T-helper 17 cell (primary cell): ENCODE measurements at regions not wholly inside any gene's neighbourhood (a gene's known extent, or its start where the extent isn't known, plus 50 kb on each side); places are given as distances from the start of the nearest gene placed in this dataset.

ENCODE experiments used
- ATAC-seq: fragments of 150-1000 bp; cut with Tn5 transposase; 2 replicates; pipeline ENCODE4 v1.10.0; 2021; ENCODE audit warnings: mild to moderate bottlenecking, moderate library complexity
- DNase-seq, 3 donors: peaks; one replicate each; pipeline versions ENCODE4 v3.0.0 to v3.0.0-alpha.2; 2020 to 2021
- H3K9me3 ChIP-seq: one replicate; pipeline ENCODE4 v1.7.0; 2013; ENCODE audit warnings: low read length, mild to moderate bottlenecking; ENCODE audit not compliant: control insufficient read depth, poor library complexity, severe bottlenecking
- H3K27ac Mint-ChIP-seq: one replicate; pipeline ENCODE4 v1.8.0; 2022; ENCODE audit warnings: mild to moderate bottlenecking, moderate library complexity, mixed read lengths
- H3K27me3 Mint-ChIP-seq: one replicate; pipeline ENCODE4 v1.8.0; 2022; ENCODE audit warnings: mixed read lengths
- H3K36me3 Mint-ChIP-seq: one replicate; pipeline ENCODE4 v1.8.0; 2022; ENCODE audit warnings: low read depth, mixed read lengths
- H3K4me1 Mint-ChIP-seq: one replicate; pipeline ENCODE4 v1.8.0; 2022; ENCODE audit warnings: mild to moderate bottlenecking, mixed read lengths
- H3K4me3 Mint-ChIP-seq: one replicate; pipeline ENCODE4 v1.8.0; 2022; ENCODE audit warnings: mild to moderate bottlenecking, moderate library complexity, mixed read lengths

DNA sequence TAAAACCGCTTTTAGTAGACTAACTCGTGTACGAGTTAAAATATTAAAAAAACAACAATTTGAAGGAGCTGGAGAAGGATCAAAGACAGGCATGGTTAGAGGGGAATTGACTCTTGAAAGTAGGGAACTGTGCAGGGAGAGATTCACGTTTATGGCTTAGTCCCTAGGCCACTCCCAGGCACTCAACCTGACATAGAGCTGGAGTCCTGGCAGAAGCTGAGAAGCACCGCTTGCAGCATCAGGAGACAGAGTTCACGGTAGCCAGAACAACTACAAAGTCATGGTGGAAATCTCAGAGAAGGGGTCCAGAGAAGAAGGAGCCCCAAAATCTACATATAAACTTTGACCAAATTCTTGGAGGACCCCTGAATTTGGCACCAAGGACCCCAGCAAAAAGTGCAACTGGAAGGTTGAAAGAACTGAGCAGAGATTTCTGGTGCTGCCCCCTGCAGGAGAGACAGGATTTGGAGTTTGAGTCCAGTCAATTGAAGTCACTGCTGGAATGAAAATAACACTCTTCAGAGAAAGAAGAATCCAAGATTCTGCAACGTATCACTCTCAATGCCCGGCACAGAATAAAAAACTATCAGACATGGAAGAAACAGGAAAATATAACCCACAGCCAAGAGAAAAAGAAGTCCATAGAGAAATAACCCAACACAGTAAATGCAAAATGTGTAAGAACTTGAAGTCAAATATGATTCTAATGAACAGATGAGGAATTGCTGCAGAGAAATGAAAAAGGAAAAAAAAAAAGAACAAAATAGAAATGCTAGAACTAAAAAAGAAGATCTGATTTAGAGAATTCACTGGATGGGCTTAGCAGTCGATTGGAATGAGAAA is 493.3 kb upstream of the PODXL start:
- ATAC-seq, result no peak
- H3K27me3 Mint-ChIP-seq, result peaks cover 36% of the 10 kb centered on the region
- H3K4me1 Mint-ChIP-seq, result peaks cover 7% of the 10 kb centered on the region
- no peak overlapping the region for H3K27ac Mint-ChIP-seq
- no peak overlapping the region for H3K4me3 Mint-ChIP-seq
- no peak for DNase-seq
- H3K36me3 Mint-ChIP-seq, result no peaks in the 10 kb centered on the region
- H3K9me3 ChIP-seq, result peaks cover 3% of the 10 kb centered on the region

DNA sequence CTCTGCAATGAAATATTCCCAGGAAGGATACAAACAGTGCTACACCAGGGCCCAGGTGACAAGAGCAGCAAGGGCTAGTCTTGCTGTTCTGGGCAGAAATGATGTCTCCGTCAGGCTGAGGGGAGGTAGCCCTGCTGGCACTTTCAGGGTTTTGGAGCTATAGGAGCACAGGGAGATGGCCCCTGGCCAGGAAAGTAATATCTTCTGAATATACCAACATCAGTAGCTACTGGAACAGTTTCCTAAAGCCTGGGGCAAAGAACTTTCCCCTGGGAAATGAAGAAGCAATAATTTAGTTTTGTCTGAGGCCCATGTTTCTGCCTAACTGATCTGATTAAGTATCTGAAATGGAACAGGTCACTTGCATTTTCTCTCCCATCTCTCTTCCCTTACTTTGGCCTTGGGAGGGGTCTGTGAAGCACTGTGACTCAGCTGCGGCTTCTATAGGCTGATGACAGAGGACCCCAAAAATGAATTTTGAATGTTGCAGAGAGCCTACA is 489.1 kb upstream of the PODXL start:
- no peaks in the 10 kb centered on the region for H3K9me3 ChIP-seq
- no peak overlapping the region for H3K27ac Mint-ChIP-seq
- H3K4me1 Mint-ChIP-seq, result peaks cover 7% of the 10 kb centered on the region
- no peaks in the 10 kb centered on the region for H3K36me3 Mint-ChIP-seq
- no peak for ATAC-seq
- DNase-seq, result no peak
- H3K27me3 Mint-ChIP-seq, result peaks cover 24% of the 10 kb centered on the region
- no peak overlapping the region for H3K4me3 Mint-ChIP-seq

DNA sequence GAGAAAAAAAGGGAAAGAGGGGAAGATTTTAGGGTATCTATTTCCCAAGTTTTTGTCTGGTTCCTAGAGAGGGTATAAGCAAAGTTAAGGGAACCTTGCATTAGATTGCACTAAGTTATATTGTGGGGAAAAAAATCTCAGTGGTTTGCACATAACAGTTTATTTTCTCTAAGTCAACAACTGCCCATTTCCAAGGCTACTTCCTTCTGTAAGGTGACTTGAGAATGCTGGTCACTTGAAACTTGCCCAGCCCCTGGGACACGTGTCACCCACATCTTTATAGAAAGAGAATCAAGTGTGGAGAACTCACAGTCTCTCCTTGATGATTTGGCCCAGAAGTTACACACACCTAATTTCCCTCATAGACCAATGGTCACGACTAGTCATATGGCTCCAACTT is 488.6 kb upstream of the PODXL start:
- Mint-ChIP-seq H3K36me3 (no peaks in the 10 kb centered on the region), H3K4me1 (peaks cover 7% of the 10 kb centered on the region), H3K4me3 (no peak overlapping the region), H3K27ac (no peak overlapping the region), H3K27me3 (peaks cover 19% of the 10 kb centered on the region)
- ATAC-seq (no peak), DNase-seq (no peak)
- H3K9me3 ChIP-seq, result no peaks in the 10 kb centered on the region

DNA sequence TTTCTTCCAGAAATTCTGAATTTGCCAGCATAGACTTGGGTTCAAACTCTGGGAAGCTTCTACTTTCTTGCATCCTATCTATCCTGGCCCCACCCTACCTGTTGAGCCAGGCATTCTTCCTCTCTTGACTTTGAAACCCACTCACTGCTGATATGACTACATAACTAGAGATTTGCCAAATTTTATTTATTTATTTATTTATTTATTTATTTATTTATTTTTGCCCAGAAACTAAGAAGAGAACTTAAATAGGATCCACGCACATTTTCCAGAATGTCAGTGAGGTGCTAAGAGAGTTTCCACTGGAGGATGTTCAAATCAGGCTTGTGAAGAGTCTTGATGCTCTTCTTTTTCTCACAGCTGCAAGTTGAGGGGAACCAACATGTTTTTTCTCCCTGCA is 487.8 kb upstream of the PODXL start:
- Mint-ChIP-seq H3K36me3 (no peaks in the 10 kb centered on the region), H3K27me3 (peaks cover 16% of the 10 kb centered on the region), H3K27ac (no peak overlapping the region), H3K4me1 (no peaks in the 10 kb centered on the region), H3K4me3 (no peak overlapping the region)
- DNase-seq (no peak), ATAC-seq (no peak)
- H3K9me3 ChIP-seq, result no peaks in the 10 kb centered on the region

DNA sequence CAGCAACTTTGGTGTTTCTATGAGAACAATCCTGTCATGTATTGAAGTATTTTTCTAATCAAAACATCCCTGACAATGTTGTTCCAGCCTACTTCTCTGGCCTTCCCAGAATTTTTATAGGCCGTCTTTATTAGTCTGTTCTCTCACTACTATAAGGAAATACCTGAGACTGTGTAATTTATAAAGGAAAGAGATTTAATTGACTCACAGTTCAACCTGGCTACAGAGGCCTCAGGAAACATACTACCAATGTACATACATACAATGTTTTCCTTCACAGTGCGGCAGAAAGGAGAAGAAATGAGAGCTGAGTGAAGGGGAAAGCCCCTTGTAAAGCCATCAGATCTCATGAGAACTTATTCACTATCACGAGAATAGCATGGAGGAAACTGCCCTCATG is 484.7 kb upstream of the PODXL start:
- Mint-ChIP-seq H3K27ac (no peak overlapping the region), H3K36me3 (no peaks in the 10 kb centered on the region), H3K4me1 (no peaks in the 10 kb centered on the region), H3K4me3 (no peak overlapping the region), H3K27me3 (peaks cover 26% of the 10 kb centered on the region)
- H3K9me3 ChIP-seq, result no peaks in the 10 kb centered on the region
- no peak for DNase-seq
- ATAC-seq, result no peak

DNA sequence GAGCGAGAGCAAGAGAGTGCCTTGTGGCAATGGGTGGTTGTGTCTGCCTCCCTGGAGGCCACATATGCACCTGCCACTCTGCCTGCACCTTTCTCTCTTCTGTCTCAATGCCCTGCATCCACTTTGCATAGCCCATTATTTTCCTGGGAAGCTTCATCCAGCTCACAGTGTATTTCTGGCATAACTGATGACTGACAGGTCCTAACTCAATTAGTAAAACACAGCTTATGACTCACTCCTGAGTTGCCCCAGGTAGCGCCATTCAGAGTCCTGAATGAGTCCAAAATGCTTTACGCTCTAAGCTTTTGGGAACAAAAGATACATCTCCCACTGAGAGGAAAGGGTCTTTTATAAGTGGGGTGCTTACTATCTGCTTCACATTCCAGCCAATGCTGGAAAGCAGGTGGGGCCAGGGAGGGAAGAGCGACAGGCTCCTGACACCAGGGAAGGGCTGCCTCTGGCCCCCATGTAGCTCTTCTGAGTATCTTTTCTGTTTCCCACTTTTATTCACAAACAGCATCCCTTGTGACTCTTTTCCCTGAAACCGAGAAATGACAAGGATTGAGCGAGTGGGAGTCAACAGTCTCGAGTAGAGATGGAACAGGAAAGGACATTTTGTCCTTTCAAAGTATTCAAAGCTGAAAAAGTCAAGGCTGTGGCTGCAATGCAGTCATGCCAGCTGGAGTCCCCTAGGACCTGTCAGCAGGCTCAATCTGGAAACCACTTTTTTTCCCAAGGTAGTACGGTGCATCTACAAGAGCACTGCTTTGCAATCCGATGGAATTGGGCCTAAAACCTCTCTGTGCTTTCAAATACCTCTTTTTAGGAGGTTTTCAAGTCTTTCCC is 479.3 kb upstream of the PODXL start:
- Mint-ChIP-seq H3K4me3 (no peak overlapping the region), H3K27me3 (peaks cover 23% of the 10 kb centered on the region), H3K36me3 (no peaks in the 10 kb centered on the region), H3K4me1 (no peaks in the 10 kb centered on the region), H3K27ac (no peak overlapping the region)
- no peak for DNase-seq
- ATAC-seq, result no peak
- H3K9me3 ChIP-seq, result no peaks in the 10 kb centered on the region

DNA sequence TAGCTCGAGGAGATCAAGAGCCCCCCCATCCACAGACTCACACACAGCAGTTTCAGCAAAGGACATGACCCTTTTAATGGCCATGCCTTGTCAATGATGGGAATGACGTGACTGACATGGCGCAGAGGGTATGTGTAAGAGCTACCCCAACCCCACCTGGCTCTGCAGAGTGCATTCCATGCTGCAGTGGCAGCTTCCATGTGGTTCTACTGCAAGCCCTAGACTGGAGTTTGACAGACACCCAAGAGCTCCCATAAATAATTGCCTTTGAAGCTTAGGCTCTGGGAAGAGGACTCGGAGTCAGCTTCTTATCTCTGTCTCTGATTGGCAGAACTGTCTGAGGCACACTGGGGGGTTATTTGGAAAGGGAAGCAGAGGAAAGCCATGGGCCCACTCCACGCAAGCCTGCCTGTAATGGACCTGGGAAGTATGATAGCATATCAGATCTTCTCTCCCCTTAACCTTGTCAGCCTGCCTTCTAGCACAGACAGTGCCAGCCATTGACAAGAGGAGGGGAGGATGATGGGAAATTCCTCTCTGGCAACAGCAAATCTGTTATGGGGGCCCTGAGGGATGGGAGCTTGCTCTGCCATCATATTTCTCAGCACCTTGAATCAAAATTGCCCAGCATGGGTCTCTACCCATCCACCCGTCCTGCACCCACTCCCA is 478.5 kb upstream of the PODXL start:
- Mint-ChIP-seq H3K27me3 (peaks cover 23% of the 10 kb centered on the region), H3K27ac (no peak overlapping the region), H3K36me3 (no peaks in the 10 kb centered on the region), H3K4me1 (no peaks in the 10 kb centered on the region), H3K4me3 (no peak overlapping the region)
- DNase-seq (no peak), ATAC-seq (no peak)
- no peaks in the 10 kb centered on the region for H3K9me3 ChIP-seq

DNA sequence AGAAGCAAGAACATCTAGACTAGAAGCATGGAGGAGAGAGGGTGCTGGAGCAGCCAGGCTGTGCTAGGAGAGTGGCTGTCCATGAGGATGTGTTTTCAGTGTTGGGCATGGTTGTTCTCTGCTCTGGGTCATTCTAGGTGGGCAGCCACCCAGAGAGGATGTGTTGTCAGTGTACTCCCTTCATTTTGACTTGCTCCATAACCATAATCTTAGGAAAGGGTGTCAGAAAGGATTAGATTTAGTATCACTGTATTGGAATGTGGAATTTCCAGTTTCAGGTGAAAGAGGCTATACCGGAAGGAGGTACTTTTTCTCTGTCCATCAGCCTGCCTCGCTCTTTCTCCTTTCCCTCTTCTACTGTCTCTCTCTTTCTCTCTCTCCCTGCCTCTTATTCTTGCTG is 474.5 kb upstream of the PODXL start:
- no peak for ATAC-seq
- no peaks in the 10 kb centered on the region for H3K36me3 Mint-ChIP-seq
- H3K9me3 ChIP-seq, result no peaks in the 10 kb centered on the region
- DNase-seq, result no peak
- H3K4me1 Mint-ChIP-seq, result no peaks in the 10 kb centered on the region
- peaks cover 2% of the 10 kb centered on the region for H3K27me3 Mint-ChIP-seq
- no peak overlapping the region for H3K4me3 Mint-ChIP-seq
- no peak overlapping the region for H3K27ac Mint-ChIP-seq

DNA sequence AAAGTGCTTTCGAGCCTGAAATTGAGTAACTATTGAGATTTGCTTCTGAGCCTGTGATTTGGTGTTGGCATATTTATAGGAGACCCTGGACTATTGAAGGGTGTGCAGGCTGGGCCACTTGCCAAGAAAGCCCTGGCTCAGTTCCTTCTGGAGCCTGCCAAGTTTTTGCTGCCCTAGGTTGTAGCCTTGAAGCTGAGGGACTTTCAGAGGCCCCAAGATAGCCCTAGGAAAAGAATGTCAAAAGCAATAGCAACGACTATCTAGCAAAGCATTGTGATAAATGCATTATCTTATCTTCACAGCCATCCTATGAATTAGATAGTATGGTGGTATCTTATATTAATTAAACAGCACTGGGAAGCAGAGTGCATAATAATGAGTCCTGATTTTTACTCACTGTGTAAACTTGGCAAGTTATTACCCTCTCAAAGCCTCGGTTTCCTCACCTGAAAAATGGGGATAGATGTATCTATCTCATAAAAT is 473.7 kb upstream of the PODXL start:
- Mint-ChIP-seq H3K27ac (no peak overlapping the region), H3K36me3 (no peaks in the 10 kb centered on the region), H3K4me3 (no peak overlapping the region), H3K4me1 (no peaks in the 10 kb centered on the region), H3K27me3 (no peaks in the 10 kb centered on the region)
- ATAC-seq (no peak), DNase-seq (no peak)
- H3K9me3 ChIP-seq, result no peaks in the 10 kb centered on the region

DNA sequence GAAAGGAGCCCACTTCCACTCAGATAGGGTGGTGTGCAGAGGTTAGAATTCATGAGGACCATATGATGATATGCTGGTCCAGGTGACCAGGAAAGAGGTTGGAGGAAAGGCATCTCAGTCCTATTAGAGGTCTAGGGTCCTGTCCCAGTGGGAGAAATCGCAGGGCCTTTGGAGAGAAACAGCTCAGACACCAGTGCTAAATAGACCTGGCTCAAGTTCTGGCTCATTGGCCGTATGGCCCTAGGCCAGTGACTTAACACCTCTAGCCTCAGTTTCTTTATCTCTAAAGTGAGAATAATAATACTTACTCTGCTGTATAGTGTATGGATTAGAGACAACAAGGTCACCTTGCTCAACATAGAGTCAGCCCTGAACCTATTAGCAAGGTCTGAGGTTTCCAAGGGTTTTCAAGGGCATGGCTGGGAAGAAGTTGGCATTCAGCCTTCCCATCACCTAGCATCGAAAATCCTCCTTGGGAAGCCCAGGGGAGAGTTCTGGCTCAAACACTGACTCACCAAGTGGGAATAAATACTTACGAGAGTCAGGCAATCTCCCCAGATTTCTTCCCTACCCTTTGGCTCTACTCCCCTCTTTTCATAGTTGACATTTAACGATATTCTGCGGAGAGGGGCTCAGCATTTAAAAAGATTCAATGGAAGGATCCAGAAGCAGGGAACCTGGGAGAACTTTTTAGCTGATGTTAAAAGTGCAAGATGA is 473.1 kb upstream of the PODXL start:
- Mint-ChIP-seq H3K36me3 (no peaks in the 10 kb centered on the region), H3K27ac (no peak overlapping the region), H3K27me3 (no peaks in the 10 kb centered on the region), H3K4me3 (no peak overlapping the region), H3K4me1 (no peaks in the 10 kb centered on the region)
- ATAC-seq, result no peak
- no peaks in the 10 kb centered on the region for H3K9me3 ChIP-seq
- DNase-seq, result no peak

DNA sequence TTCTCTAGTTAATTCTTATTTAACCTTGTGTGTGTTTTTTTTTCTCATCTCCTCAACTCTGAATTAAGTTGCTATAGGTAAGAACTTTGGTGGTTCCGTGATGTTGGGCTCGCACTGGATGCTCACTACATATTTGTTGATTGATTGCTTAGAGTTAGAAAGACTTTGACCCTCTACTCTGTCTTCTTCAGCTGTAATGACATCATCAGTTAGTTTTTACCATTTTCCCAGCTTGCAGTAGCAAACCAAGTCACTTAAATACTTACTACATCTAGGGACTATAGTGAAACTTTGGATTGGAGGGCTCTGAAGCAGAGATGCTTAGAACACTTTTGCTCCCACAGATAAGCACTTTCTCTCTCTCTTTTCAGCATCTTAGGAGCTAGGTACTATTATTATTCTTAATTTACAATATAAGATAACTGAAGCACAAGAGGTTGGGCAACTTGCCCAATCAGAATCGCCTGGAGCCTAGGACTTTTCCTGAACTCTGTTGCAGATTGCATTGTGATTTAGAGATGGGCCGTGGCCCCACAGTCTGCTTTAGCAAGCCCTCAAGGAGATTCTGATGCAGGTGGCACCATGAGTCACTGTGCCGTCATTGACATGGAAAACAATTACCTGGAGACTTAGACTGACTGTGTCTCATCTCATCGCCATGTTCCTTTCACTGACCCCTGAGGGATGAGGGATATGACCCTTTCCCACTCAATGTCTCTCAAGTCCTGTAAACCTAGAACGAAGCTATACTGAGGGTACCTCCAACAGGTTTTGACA is 471.9 kb upstream of the PODXL start:
- ATAC-seq (no peak), DNase-seq (no peak)
- no peak overlapping the region for H3K4me3 Mint-ChIP-seq
- no peak overlapping the region for H3K27ac Mint-ChIP-seq
- H3K36me3 Mint-ChIP-seq, result no peaks in the 10 kb centered on the region
- H3K27me3 Mint-ChIP-seq, result no peaks in the 10 kb centered on the region
- H3K4me1 Mint-ChIP-seq, result no peaks in the 10 kb centered on the region
- no peaks in the 10 kb centered on the region for H3K9me3 ChIP-seq

DNA sequence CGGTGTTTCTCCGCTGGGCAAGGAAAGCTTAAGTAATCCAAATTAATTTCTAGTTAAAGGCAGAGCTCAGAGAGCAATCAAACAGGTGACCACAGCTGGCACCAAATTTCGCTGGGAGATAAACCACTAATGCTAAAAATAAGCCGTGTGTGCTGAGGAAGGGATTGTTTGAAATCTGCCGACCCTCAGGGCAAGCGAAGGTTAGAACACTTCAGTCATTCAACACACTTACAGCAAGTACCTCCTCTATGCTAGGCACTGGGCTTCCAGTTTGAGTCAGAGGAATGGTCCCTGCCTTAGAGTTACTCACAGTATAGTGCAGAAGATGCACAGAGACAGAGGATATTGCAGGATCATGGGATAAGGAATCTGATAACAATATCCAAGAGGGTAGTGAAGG is 467.9 kb upstream of the PODXL start:
- H3K27me3 Mint-ChIP-seq, result no peaks in the 10 kb centered on the region
- no peak overlapping the region for H3K4me3 Mint-ChIP-seq
- H3K9me3 ChIP-seq, result no peaks in the 10 kb centered on the region
- H3K4me1 Mint-ChIP-seq, result no peaks in the 10 kb centered on the region
- no peak for ATAC-seq
- peaks cover 2% of the 10 kb centered on the region for H3K36me3 Mint-ChIP-seq
- no peak overlapping the region for H3K27ac Mint-ChIP-seq
- DNase-seq, result no peak
